ENCODE measurements at regions not wholly inside any gene's neighbourhood (a gene's known extent, or its start where the extent isn't known, plus 50 kb on each side); places are given as distances from the start of the nearest gene placed in this dataset.

GRCh38 chr16:86370062-86370461 lies 140.3 kb upstream of the FOXF1 start:
- Mint-ChIP-seq H3K36me3 (ENCODE audit: low read depth) (peaks cover 7% of the 10 kb centered on the region), H3K27ac (no peak overlapping the region), H3K4me1 (peaks cover 56% of the 10 kb centered on the region), H3K4me3 (no peak overlapping the region), H3K27me3 (ENCODE audit: low read depth, poor library complexity) (peaks cover 16% of the 10 kb centered on the region), H3K9me3 (peaks cover 16% of the 10 kb centered on the region)
- TF ChIP-seq CTCF (IDR thresholded peaks at IDR 0.05) = no peak
- DNase-seq = no peak

GRCh38 chr16:86371083-86371803 lies 139.1 kb upstream of the FOXF1 start:
- Mint-ChIP-seq H3K36me3 (ENCODE audit: low read depth) (peaks cover 12% of the 10 kb centered on the region), H3K27me3 (ENCODE audit: low read depth, poor library complexity) (peaks cover 16% of the 10 kb centered on the region), H3K9me3 (peaks cover 20% of the 10 kb centered on the region), H3K4me1 (peaks cover 48% of the 10 kb centered on the region), H3K27ac (no peak overlapping the region), H3K4me3 (no peak overlapping the region)
- no peak for DNase-seq
- no peak for TF ChIP-seq CTCF (IDR thresholded peaks at IDR 0.05)

GRCh38 chr16:86372193-86372592 lies 138.1 kb upstream of the FOXF1 start:
- no peak for DNase-seq
- H3K36me3 Mint-ChIP-seq (ENCODE audit: low read depth) = peaks cover 12% of the 10 kb centered on the region
- no peak for TF ChIP-seq CTCF (IDR thresholded peaks at IDR 0.05)
- peaks cover 40% of the 10 kb centered on the region for H3K4me1 Mint-ChIP-seq
- no peak overlapping the region for H3K4me3 Mint-ChIP-seq
- peaks cover 20% of the 10 kb centered on the region for H3K9me3 Mint-ChIP-seq
- H3K27me3 Mint-ChIP-seq (ENCODE audit: low read depth, poor library complexity) = peaks cover 16% of the 10 kb centered on the region
- no peak overlapping the region for H3K27ac Mint-ChIP-seq

DNA sequence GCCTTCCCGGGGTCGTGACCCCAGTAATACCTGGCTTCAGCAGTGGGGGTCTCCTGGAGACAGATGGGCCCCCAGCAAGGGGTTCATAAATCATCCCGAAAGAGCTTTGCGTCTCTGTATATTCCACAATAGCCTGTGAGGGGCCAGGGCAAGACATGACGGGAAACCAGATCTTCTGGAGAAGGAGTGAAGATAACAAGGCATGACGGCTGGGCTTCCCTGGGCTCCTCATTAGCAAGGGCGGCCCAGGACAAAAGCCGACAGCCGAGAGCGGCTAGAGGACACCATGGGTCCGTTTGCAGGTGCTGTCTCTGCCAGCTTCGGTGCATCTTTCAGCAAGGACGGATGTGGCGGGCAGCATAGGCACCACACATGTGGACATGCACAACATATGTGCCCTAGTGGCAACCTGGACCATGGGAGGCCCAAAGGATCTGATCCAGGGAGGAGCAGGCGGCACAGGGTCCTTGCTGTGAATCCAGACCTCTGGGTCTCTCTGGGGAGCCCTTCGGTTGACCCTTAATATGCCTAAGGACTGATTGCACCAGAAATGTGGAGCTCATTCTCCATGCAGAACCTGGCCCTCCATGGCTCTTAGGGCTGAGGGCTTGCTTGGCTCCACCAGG lies 136.9 kb upstream of the FOXF1 start:
- Mint-ChIP-seq H3K9me3 (peaks cover 20% of the 10 kb centered on the region), H3K4me1 (peaks cover 30% of the 10 kb centered on the region), H3K4me3 (no peak overlapping the region), H3K27me3 (ENCODE audit: low read depth, poor library complexity) (peaks cover 16% of the 10 kb centered on the region), H3K27ac (no peak overlapping the region), H3K36me3 (ENCODE audit: low read depth) (peaks cover 12% of the 10 kb centered on the region)
- DNase-seq = no peak
- TF ChIP-seq CTCF (IDR thresholded peaks at IDR 0.05) = no peak

- no peak overlapping the region for H3K4me3 Mint-ChIP-seq
- no peak for DNase-seq
- H3K4me1 Mint-ChIP-seq = peaks cover 24% of the 10 kb centered on the region
- H3K36me3 Mint-ChIP-seq (ENCODE audit: low read depth) = peaks cover 12% of the 10 kb centered on the region
- no peak overlapping the region for H3K27ac Mint-ChIP-seq
- H3K9me3 Mint-ChIP-seq = peaks cover 20% of the 10 kb centered on the region
- H3K27me3 Mint-ChIP-seq (ENCODE audit: low read depth, poor library complexity) = peaks cover 18% of the 10 kb centered on the region
- no peak for TF ChIP-seq CTCF (IDR thresholded peaks at IDR 0.05)
Observed at GRCh38 chr16:86374603-86375130, 135.7 kb upstream of the FOXF1 start.

All from nephron progenitor cell (in vitro differentiated cells).